ENCODE measurements at regions not wholly inside any gene's neighbourhood (a gene's known extent, or its start where the extent isn't known, plus 50 kb on each side); places are given as distances from the start of the nearest gene placed in this dataset.
"Not testable (repeated sequence)": the region's sequence is repeated elsewhere in the genome, so short reads cannot be mapped to it uniquely, and the experiment has no call there.

- DNase-seq (ENCODE audit: low read depth in 2 of 2): no peak
Measured at GRCh38 chr20:59460352-59460751, 144.0 kb upstream of the PHACTR3 start.

GRCh38 chr20:59461526-59461925, 142.8 kb upstream of the PHACTR3 start:
- DNase-seq (ENCODE audit: low read depth in 2 of 2): no peak

GRCh38 chr20:59462249-59462648, 142.1 kb upstream of the PHACTR3 start:
- DNase-seq (ENCODE audit: low read depth in 2 of 2): no peak

- no peak for DNase-seq (ENCODE audit: low read depth in 2 of 2)
Measured at GRCh38 chr20:59463541-59463940, 140.8 kb upstream of the PHACTR3 start.

- DNase-seq (ENCODE audit: low read depth in 2 of 2): no peak
Measured at GRCh38 chr20:59466107-59466815, 138.1 kb upstream of the PHACTR3 start.

GRCh38 chr20:59468831-59469230, 135.5 kb upstream of the PHACTR3 start:
- DNase-seq (ENCODE audit: low read depth in 2 of 2): no peak

- no peak for DNase-seq (ENCODE audit: low read depth in 2 of 2)
Measured at GRCh38 chr20:59469267-59470252, 134.8 kb upstream of the PHACTR3 start.

GRCh38 chr20:59470521-59470920, 133.8 kb upstream of the PHACTR3 start:
- no peak for DNase-seq (ENCODE audit: low read depth in 2 of 2)

GRCh38 chr20:59471653-59472421, 132.5 kb upstream of the PHACTR3 start:
- DNase-seq (ENCODE audit: low read depth in 2 of 2): no peak

- DNase-seq (ENCODE audit: low read depth in 2 of 2): no peak
Measured at GRCh38 chr20:59473742-59474141, 130.6 kb upstream of the PHACTR3 start.

- no peak for DNase-seq (ENCODE audit: low read depth in 2 of 2)
Measured at GRCh38 chr20:59481067-59481466, 123.3 kb upstream of the PHACTR3 start.

GRCh38 chr20:59481477-59482018, 122.8 kb upstream of the PHACTR3 start:
- DNase-seq (ENCODE audit: low read depth in 2 of 2): no peak

GRCh38 chr20:59482351-59483187, 121.8 kb upstream of the PHACTR3 start:
- DNase-seq (ENCODE audit: low read depth in 2 of 2): no peak

GRCh38 chr20:59483481-59483880, 120.9 kb upstream of the PHACTR3 start:
- no peak for DNase-seq (ENCODE audit: low read depth in 2 of 2)

- DNase-seq (ENCODE audit: low read depth in 2 of 2): no peak
Measured at GRCh38 chr20:59484228-59484627, 120.1 kb upstream of the PHACTR3 start.

- DNase-seq (ENCODE audit: low read depth in 2 of 2): no peak
Measured at GRCh38 chr20:59485576-59486454, 118.5 kb upstream of the PHACTR3 start.

- DNase-seq (ENCODE audit: low read depth in 2 of 2): not testable (repeated sequence)
Measured at GRCh38 chr20:59488459-59488858, 115.9 kb upstream of the PHACTR3 start.

- not testable (repeated sequence) for DNase-seq (ENCODE audit: low read depth in 2 of 2)
Measured at GRCh38 chr20:59490196-59491004, 113.9 kb upstream of the PHACTR3 start.

- DNase-seq (ENCODE audit: low read depth in 2 of 2): no peak
Measured at GRCh38 chr20:59491884-59492283, 112.5 kb upstream of the PHACTR3 start.

All from fibroblast of skin of left biceps (primary cell).